ENCODE measurements at regions not wholly inside any gene's neighbourhood (a gene's known extent, or its start where the extent isn't known, plus 50 kb on each side); places are given as distances from the start of the nearest gene placed in this dataset.

DNA sequence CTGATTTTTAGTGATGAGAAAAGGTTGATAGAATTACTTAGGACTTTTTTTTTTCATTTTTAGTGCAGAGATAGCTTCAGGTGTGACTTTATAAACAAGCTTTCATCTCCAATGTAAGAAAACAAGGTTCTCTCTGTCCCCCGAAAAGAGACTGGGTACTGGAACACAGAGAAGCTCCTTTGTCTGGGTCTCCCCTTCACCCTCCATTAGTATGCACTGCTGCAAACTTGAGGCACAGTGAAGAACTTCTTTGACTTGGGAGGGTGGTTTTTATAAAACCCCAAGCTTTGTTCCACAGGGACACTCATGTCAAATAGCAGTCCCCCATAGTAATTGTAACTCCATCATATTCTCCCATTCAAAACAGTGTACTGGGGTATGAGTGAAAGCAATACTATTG is 93.5 kb upstream of the SOX2 start (continued):
- no peak for TF ChIP-seq TAF7 (optimal IDR thresholded peaks at IDR 0.05; ENCODE audit: borderline replicate concordance, low read depth, low read length)
- TF ChIP-seq NRF1 (IDR thresholded peaks at IDR 0.05; ENCODE audit: low read depth, low read length) = no peak
- TF ChIP-seq MAFK (IDR thresholded peaks at IDR 0.05; ENCODE audit: low read depth, low read length) = no peak
- TF ChIP-seq, protein P1, sequence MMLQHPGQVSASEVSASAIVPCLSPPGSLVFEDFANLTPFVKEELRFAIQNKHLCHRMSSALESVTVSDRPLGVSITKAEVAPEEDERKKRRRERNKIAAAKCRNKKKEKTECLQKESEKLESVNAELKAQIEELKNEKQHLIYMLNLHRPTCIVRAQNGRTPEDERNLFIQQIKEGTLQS (IDR thresholded peaks at IDR 0.05; ENCODE audit: insufficient read depth, low read depth, low read length) = no peak
